Epithelial cell of esophagus (primary cell): ENCODE measurements at regions not wholly inside any gene's neighbourhood (a gene's known extent, or its start where the extent isn't known, plus 50 kb on each side); places are given as distances from the start of the nearest gene placed in this dataset.

Source experiments
- DNase-seq: peaks from one replicate; pipeline ENCODE4 v3.0.0; 2010; ENCODE audit warnings: low read depth
- H3K4me3 ChIP-seq: 2 replicates; pipeline ENCODE4 v1.5.1; 2011; ENCODE audit warnings: mild to moderate bottlenecking, low read length, control low read depth
- CTCF ChIP-seq: IDR thresholded peaks from 2 replicates; pipeline ENCODE4 v1.5.1; 2011; ENCODE audit warnings: low read depth, mild to moderate bottlenecking, low read length, control low read depth, inconsistent platforms; ENCODE audit not compliant: insufficient read depth; ENCODE audit errors: missing control alignments

DNA sequence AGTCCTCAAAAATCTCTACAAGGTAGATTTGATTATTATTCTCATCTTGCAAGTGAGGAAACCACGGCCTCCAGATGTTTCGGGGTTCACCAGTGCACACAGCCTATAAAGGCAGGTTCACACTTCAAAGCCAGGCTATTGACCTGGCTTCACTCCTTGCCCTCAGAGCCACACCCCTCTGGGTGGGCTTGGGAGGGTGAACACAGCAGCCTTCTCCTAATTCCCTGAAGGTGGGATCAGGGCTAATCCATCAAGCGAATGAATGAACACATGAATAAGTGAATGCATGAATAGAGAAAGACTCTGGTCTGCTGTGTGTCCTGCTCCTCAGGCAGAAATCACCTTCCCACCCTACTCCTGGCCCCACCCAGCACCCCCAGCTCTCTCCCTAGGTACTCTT is 139.0 kb downstream of the CYLD start:
- DNase-seq, result no peak
- no peak overlapping the region for H3K4me3 ChIP-seq
- no peak for TF ChIP-seq CTCF

DNA sequence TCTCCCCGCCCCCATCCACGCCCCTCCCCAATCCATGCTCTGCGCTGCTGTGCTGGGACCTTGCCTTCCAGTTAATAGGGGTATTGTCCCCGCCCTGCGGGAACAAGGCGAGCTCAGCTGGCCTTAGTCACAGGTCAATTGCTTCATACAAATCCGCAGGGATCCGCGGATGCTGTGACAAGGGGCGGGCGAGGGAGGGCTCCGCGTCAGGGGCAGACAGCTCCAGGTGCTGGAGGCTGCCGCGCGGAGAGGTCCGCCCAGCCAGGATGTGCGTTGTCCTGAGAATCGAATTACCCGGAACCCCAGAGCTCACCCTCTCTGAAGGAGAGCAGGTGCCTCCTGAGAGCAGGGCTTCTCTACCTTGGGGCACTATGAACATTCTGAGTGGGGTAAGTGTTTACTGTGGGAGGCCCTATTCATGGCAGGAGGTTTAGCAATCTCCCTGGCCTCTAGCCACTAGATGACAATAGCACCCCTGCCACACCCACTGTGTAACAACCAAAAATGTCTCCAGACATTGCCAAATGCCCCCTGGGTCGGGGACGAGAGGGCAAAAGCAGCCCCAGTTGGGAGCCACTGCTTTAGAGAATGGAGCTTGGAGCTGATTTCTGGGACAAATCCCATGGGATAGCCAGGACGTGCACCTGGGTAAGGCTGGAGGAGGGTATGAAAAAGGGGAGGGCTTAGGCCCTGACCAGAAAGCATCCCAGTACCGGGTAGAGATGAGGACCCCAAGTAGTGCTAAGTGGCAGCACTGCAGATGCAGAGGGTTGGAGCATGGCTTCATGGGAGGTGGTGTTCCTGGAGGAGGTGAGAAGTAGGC is 138.2 kb downstream of the CYLD start:
- peak; percentile 60 for DNase-seq
- no peak for TF ChIP-seq CTCF
- no peak overlapping the region for H3K4me3 ChIP-seq

GRCh38 chr16:50878966-50879615 is 137.2 kb downstream of the CYLD start:
- no peak for TF ChIP-seq CTCF
- no peak for DNase-seq

GRCh38 chr16:50878536-50878935 is 136.7 kb downstream of the CYLD start:
- DNase-seq, result no peak
- TF ChIP-seq CTCF, result no peak
- H3K4me3 ChIP-seq, result no peak overlapping the region

More at GRCh38 chr16:50878966-50879615, 137.2 kb downstream of the CYLD start:
- H3K4me3 ChIP-seq, result no peak overlapping the region

DNA sequence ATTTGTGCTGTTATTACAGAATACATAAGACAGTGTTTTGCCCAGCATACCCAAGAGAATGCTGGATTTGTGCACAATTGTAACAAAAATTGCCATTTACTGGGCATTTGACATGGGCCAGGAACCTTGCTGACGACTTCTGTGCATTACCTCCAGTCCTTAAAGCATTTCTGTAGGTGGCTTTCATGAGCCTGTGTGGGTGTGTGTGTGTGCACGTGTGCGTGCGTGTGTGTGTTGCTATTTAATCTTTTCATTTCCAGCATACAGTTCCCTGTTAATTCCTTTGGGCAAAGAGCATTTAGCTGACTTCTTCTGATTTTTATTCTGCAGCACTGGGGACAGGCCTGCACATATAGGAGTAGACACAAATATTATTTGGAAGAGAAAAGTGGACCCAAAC is 134.4 kb downstream of the CYLD start:
- DNase-seq, result no peak
- no peak overlapping the region for H3K4me3 ChIP-seq
- TF ChIP-seq CTCF, result no peak

GRCh38 chr16:50868577-50868976 is 126.7 kb downstream of the CYLD start:
- no peak for DNase-seq
- TF ChIP-seq CTCF, result no peak
- H3K4me3 ChIP-seq, result no peak overlapping the region

DNA sequence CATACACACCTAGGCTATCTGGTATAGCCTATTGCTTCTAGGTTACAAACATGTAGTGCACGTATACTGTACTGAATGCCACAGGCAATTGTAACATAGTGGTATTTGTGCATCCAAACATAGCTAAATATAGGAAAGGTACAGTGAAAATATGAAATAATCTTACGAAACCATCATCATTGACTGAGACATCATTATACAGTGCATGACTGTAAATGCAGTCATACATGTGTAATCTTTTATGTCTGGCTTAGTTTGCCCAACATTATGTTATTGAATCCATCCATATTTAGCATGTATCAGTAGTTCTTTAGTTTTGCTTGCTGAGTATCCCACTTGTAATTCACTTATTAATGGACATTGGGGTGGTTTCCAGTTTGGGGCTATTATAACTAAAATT is 124.9 kb downstream of the CYLD start:
- peak; percentile 51 for DNase-seq
- no peak for TF ChIP-seq CTCF
- no peak overlapping the region for H3K4me3 ChIP-seq
